ENCODE measurements at regions not wholly inside any gene's neighbourhood (a gene's known extent, or its start where the extent isn't known, plus 50 kb on each side); places are given as distances from the start of the nearest gene placed in this dataset.

DNA sequence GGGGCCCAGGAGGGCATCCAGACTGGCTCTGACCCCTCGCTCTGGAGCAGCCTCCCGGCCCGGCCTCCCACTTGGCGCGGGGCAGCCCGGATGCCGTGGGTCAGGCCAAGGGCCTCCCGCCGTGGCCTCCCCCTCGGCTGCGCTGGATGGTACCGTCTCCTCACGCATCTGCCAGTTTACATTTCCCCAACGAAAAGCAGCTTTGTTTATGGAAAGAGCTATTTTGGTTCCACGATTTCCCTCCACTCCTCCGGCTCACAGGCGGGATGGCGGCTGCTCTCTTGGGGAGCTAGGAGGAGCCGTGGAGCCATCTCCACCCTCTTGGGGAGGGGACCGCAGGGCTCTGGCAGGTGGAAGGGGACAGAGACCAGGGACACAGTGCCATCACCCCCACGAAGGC is 93.2 kb upstream of the MYL10 start:
- intact Hi-C loops (cut with DNase I) = no loop called here
- DNase-seq (ENCODE audit: extremely low spot score) = no peak
- Histone ChIP-seq H3K4me1 (peaks cover 0 to 10% (median 9%) of the 10 kb centered on the region in 4 donors), H3K27me3 (no peaks in the 10 kb centered on the region), H3K36me3 (no peaks in the 10 kb centered on the region), H3K27ac (replicated peaks in 1 of 4) (no peak overlapping the region), H3K4me3 (no peak overlapping the region), H3K9me3 (peaks cover 0 to 4% (median 2%) of the 10 kb centered on the region in 4 donors)
- TF ChIP-seq EP300 (IDR thresholded peaks at IDR 0.05) (no peak), POLR2AphosphoS5 (IDR thresholded peaks at IDR 0.05) (no peak), POLR2A (IDR thresholded peaks at IDR 0.05; ENCODE audit: low read depth) (no peak), CTCF (IDR thresholded peaks at IDR 0.05) (no peak)
- WGBS = 46% methylated on average over 18 of the region's 21 CpGs

DNA sequence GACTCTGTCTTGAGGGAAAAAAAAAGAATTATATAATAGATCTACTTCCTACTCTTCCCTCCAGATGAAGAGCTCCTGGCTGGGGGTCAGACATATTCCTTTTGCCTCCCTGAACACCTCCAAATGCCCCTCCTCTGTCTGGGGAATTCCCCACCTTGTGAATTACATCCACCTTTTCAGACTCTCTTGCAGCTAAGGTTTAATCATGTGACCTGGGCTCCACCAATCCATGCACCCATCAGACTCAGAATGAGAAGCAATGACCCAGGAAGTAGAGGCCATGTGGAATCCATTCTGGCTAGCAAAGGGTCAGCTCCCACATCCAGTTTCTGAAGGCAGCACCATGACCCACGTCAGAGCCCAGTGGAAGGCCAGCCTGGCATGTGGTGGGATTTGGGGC is 93.6 kb upstream of the CUX1 start:
- Histone ChIP-seq H3K27ac (replicated peaks in 1 of 4) (no peak overlapping the region), H3K9me3 (peaks cover 0 to 4% (median 2%) of the 10 kb centered on the region in 4 donors), H3K36me3 (no peaks in the 10 kb centered on the region), H3K4me3 (no peak overlapping the region), H3K4me1 (peaks cover 0 to 10% (median 9%) of the 10 kb centered on the region in 4 donors), H3K27me3 (no peaks in the 10 kb centered on the region)
- no peak for TF ChIP-seq POLR2A (IDR thresholded peaks at IDR 0.05; ENCODE audit: low read depth)
- no peak for TF ChIP-seq POLR2AphosphoS5 (IDR thresholded peaks at IDR 0.05)
- TF ChIP-seq CTCF (IDR thresholded peaks at IDR 0.05) = no peak
- no peak for TF ChIP-seq EP300 (IDR thresholded peaks at IDR 0.05)
- intact Hi-C loops (cut with DNase I) = no loop called here
- DNase-seq (ENCODE audit: extremely low spot score) = no peak
- no CpG with 5 or more reads among the region's 1 CpG for WGBS

DNA sequence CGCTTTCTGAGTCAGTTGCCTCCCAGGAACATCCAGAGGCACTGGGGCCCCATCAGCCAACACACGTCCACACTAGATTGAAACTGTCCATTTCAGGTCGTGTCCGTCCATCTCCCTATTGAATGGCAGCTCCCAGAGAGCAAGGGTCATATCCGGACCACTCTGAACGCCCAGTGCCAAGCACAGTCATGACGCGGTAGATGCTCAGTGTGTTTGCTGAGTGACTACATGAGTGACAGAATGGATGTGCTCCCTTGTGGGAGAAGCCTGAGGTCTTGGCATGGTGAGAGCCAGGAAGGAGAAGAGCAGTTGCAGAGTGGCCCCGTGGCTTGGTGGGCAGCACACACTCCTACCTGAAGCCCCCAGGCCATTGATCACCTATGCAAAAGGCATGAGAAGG is 92.5 kb upstream of the CUX1 start:
- intact Hi-C loops (cut with DNase I) = no loop called here
- no peaks in the 10 kb centered on the region for H3K27me3 ChIP-seq
- H3K4me1 ChIP-seq = peaks cover 0 to 10% (median 9%) of the 10 kb centered on the region in 4 donors
- no peak overlapping the region for H3K4me3 ChIP-seq
- H3K36me3 ChIP-seq = no peaks in the 10 kb centered on the region
- peaks cover 0 to 4% (median 2%) of the 10 kb centered on the region in 4 donors for H3K9me3 ChIP-seq
- no peak overlapping the region for H3K27ac ChIP-seq (replicated peaks in 1 of 4)
- TF ChIP-seq POLR2AphosphoS5 (IDR thresholded peaks at IDR 0.05) (no peak), POLR2A (IDR thresholded peaks at IDR 0.05; ENCODE audit: low read depth) (no peak), EP300 (IDR thresholded peaks at IDR 0.05) (no peak), CTCF (IDR thresholded peaks at IDR 0.05) (no peak)
- 90% methylated on average over 9 of the region's 9 CpGs for WGBS
- DNase-seq (ENCODE audit: extremely low spot score) = no peak

DNA sequence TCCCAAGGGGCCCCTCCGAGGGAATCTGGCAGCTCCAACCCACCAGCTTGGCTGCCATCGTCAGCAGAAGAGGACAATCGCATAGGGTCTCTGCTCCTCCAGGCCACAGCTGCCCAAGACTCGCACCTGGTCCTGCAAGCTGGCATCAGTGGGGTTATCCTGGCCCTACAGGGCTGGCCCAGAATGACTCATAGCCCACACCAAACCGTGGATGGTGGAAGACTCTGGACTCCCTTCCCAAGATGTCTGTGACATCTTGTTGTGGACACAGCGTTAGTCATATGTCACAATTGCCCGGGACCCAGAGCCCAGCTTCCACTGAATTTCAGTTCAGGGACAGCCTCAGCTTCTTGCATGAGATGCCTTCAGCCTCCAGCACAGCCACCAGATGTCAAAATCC is 91.5 kb upstream of the CUX1 start:
- Histone ChIP-seq H3K4me3 (no peak overlapping the region), H3K27ac (replicated peaks in 1 of 4) (no peak overlapping the region), H3K36me3 (no peaks in the 10 kb centered on the region), H3K4me1 (peaks cover 0 to 10% (median 9%) of the 10 kb centered on the region in 4 donors), H3K27me3 (no peaks in the 10 kb centered on the region), H3K9me3 (peaks cover 0 to 4% (median 2%) of the 10 kb centered on the region in 4 donors)
- TF ChIP-seq EP300 (IDR thresholded peaks at IDR 0.05) (no peak), CTCF (IDR thresholded peaks at IDR 0.05) (no peak)
- WGBS = 76% methylated on average over 5 of the region's 7 CpGs
- no peak for DNase-seq (ENCODE audit: extremely low spot score)
- intact Hi-C loops (cut with DNase I) = no loop called here

GRCh38 chr7:101727184-101727583 is 90.2 kb upstream of the CUX1 start:
- no peak for DNase-seq (ENCODE audit: extremely low spot score)
- no peak overlapping the region for H3K27ac ChIP-seq (replicated peaks in 1 of 4)
- WGBS = 88% methylated on average over 4 of the region's 6 CpGs
- no peaks in the 10 kb centered on the region for H3K27me3 ChIP-seq
- intact Hi-C loops (cut with DNase I) = no loop called here
- peaks cover 0 to 4% (median 2%) of the 10 kb centered on the region in 4 donors for H3K9me3 ChIP-seq
- TF ChIP-seq CTCF (IDR thresholded peaks at IDR 0.05) (no peak), EP300 (IDR thresholded peaks at IDR 0.05) (no peak), POLR2AphosphoS5 (IDR thresholded peaks at IDR 0.05) (no peak)
- no peaks in the 10 kb centered on the region for H3K36me3 ChIP-seq
- H3K4me1 ChIP-seq = peaks cover 0 to 6% (median 5%) of the 10 kb centered on the region in 4 donors
- no peak overlapping the region for H3K4me3 ChIP-seq

Data from esophagus muscularis mucosa (tissue), 4 donors.